ENCODE measurements at regions not wholly inside any gene's neighbourhood (a gene's known extent, or its start where the extent isn't known, plus 50 kb on each side); places are given as distances from the start of the nearest gene placed in this dataset.
"Not testable (repeated sequence)": the region's sequence is repeated elsewhere in the genome, so short reads cannot be mapped to it uniquely, and the experiment has no call there.

DNA sequence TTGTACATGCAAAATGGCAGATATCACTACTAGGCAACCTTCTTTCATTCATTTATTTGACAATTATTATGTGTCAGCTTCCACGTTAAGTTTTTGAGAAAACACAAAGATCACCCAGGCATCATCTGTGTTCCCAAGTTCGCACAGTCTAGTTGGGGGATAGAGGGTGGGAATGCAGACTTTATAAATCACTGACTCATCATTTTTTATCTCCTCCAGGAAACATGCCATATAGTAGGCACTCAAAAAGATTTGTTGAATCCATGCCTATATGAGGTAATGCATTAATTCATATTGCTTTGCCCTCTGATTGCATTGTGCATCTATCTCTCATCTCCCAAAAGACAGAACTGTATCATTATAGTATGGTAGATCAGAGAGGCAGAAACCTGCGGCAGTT, 196.8 kb upstream of the TOX3 start:
- intact Hi-C loops (cut with DNase I) = no loop called here
- 82% methylated on average over 3 of the region's 3 CpGs for WGBS
- no peaks in the 10 kb centered on the region for H3K36me3 ChIP-seq
- DNase-seq (ENCODE audit: extremely low spot score) = no peak
- TF ChIP-seq, protein P1, sequence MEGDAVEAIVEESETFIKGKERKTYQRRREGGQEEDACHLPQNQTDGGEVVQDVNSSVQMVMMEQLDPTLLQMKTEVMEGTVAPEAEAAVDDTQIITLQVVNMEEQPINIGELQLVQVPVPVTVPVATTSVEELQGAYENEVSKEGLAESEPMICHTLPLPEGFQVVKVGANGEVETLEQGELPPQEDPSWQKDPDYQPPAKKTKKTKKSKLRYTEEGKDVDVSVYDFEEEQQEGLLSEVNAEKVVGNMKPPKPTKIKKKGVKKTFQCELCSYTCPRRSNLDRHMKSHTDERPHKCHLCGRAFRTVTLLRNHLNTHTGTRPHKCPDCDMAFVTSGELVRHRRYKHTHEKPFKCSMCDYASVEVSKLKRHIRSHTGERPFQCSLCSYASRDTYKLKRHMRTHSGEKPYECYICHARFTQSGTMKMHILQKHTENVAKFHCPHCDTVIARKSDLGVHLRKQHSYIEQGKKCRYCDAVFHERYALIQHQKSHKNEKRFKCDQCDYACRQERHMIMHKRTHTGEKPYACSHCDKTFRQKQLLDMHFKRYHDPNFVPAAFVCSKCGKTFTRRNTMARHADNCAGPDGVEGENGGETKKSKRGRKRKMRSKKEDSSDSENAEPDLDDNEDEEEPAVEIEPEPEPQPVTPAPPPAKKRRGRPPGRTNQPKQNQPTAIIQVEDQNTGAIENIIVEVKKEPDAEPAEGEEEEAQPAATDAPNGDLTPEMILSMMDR (IDR thresholded peaks at IDR 0.05) = no peak
- peaks cover 0 to 7% (median 0%) of the 10 kb centered on the region in 4 donors for H3K27me3 ChIP-seq
- no peak overlapping the region for H3K4me3 ChIP-seq
- H3K9me3 ChIP-seq = peaks cover 0 to 5% (median 0%) of the 10 kb centered on the region in 4 donors
- H3K27ac ChIP-seq (replicated peaks in 1 of 4) = no peak overlapping the region
- H3K4me1 ChIP-seq = no peaks in the 10 kb centered on the region

DNA sequence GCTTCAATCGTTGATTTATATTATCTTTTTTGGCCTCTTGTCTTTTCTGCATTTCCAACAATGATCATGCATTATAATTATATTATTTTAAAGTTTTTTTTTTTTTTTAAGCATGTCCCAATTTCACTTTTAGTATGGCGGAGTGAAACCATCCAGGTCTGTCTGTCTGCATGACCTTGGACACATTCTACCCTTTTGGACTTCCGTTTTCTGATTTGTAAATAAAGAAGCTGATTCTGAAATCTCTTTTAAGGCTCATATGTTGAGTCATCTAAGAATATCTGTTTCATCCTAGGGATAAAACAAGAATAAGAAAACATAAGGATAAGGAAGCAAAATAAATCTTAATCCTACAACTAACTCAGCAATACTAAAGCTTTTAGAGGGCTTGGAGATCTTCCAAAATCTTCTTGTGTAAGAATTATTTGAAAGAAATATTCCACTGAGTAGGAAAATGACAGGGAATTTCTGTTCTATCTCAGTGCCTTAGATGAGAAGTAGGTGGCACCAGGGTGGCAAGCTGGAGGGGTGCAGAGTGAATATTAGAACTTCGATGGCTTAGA, 195.7 kb upstream of the TOX3 start:
- no peak for DNase-seq (ENCODE audit: extremely low spot score)
- intact Hi-C loops (cut with DNase I) = no loop called here
- Histone ChIP-seq H3K27me3 (peaks cover 0 to 7% (median 0%) of the 10 kb centered on the region in 4 donors), H3K27ac (replicated peaks in 1 of 4) (no peak overlapping the region), H3K9me3 (peaks cover 0 to 6% (median 0%) of the 10 kb centered on the region in 4 donors), H3K36me3 (no peaks in the 10 kb centered on the region), H3K4me1 (no peaks in the 10 kb centered on the region), H3K4me3 (no peak overlapping the region)
- TF ChIP-seq EP300 (IDR thresholded peaks at IDR 0.05) = no peak
- WGBS = 75% methylated on average over 4 of the region's 4 CpGs

DNA sequence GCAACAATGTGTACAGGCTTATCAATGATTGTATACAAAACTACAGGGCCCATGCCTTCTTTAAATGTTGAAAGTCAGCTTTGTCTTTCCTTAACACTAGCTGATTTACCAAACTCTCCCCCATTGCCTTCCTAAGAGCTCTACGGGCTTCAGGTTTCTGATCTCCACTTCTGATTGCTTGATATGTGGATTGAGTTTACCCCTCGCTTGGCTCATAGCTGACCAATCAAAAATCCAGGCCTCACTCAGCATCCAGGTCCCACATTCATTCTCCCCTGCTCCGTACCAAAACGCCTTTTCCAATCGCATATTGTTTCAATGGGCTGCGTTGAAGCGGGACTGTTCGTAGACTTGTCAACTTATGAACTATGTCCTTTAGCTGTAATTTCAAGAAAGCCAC, 195.1 kb upstream of the TOX3 start:
- H3K27ac ChIP-seq (replicated peaks in 1 of 4) = no peak overlapping the region
- DNase-seq (ENCODE audit: extremely low spot score) = no peak
- TF ChIP-seq POLR2A (IDR thresholded peaks at IDR 0.05; ENCODE audit: low read depth) (no peak), EP300 (IDR thresholded peaks at IDR 0.05) (no peak), POLR2AphosphoS5 (IDR thresholded peaks at IDR 0.05) (no peak)
- TF ChIP-seq, protein P1 (IDR thresholded peaks at IDR 0.05) = no peak
- no peaks in the 10 kb centered on the region for H3K36me3 ChIP-seq
- H3K4me3 ChIP-seq = no peak overlapping the region
- intact Hi-C loops (cut with DNase I) = no loop called here
- peaks cover 0 to 7% (median 0%) of the 10 kb centered on the region in 4 donors for H3K27me3 ChIP-seq
- H3K9me3 ChIP-seq = peaks cover 0 to 6% (median 0%) of the 10 kb centered on the region in 4 donors
- WGBS = 88% methylated on average over 8 of the region's 8 CpGs
- no peaks in the 10 kb centered on the region for H3K4me1 ChIP-seq

DNA sequence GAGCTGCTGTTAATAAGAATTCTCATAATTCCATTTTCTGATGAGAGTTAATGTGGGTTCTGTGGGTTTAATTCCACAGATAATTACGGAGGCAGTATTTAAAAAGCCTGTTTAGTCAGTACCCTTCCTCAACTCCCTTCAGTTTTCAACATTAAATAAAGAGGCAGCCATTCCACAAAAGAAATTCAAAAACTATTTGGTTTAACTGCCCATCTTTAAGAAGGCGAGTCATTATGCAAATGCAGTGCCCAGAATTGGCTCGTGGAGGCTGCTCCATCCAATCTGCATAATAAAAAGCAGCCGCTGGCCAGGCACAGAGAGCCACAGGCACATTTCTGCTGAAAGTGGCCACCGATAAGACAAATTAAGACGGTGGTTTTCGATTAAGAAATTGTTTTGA, 194.4 kb upstream of the TOX3 start:
- no peak for DNase-seq (ENCODE audit: extremely low spot score)
- no peak overlapping the region for H3K4me3 ChIP-seq
- no peaks in the 10 kb centered on the region for H3K36me3 ChIP-seq
- intact Hi-C loops (cut with DNase I) = no loop called here
- TF ChIP-seq EP300 (IDR thresholded peaks at IDR 0.05) (no peak), POLR2AphosphoS5 (IDR thresholded peaks at IDR 0.05) (no peak), POLR2A (IDR thresholded peaks at IDR 0.05; ENCODE audit: low read depth) (no peak)
- peaks cover 0 to 6% (median 0%) of the 10 kb centered on the region in 4 donors for H3K9me3 ChIP-seq
- WGBS = 51% methylated on average over 7 of the region's 7 CpGs
- H3K27ac ChIP-seq (replicated peaks in 1 of 4) = no peak overlapping the region
- H3K27me3 ChIP-seq = peaks cover 0 to 10% (median 0%) of the 10 kb centered on the region in 4 donors
- no peaks in the 10 kb centered on the region for H3K4me1 ChIP-seq

DNA sequence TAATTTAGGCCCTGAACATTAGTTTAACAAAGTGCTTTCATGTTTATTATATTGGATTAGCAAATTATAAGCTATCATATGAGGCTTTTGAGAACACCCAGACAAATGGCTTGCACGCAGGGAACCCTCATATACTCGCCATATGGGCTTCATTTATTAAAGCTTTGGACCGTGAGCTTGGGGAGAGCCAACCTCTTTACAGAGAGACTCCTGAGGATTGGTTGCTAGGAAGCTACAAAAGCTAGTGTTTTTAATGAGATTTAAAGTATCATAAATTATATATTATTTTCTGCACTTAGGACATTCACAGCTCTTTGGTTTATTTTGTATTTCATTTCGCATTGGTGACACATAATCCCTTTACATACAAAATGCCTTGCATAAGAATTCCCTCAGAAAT, 193.8 kb upstream of the TOX3 start:
- WGBS = 58% methylated on average over 4 of the region's 4 CpGs
- Histone ChIP-seq H3K4me3 (no peak overlapping the region), H3K4me1 (no peaks in the 10 kb centered on the region), H3K36me3 (no peaks in the 10 kb centered on the region), H3K9me3 (peaks cover 0 to 6% (median 0%) of the 10 kb centered on the region in 4 donors), H3K27ac (replicated peaks in 1 of 4) (no peak overlapping the region), H3K27me3 (peaks cover 0 to 16% (median 0%) of the 10 kb centered on the region in 4 donors)
- intact Hi-C loops (cut with DNase I) = no loop called here
- DNase-seq (ENCODE audit: extremely low spot score) = no peak
- TF ChIP-seq POLR2AphosphoS5 (IDR thresholded peaks at IDR 0.05) = no peak
- no peak for TF ChIP-seq EP300 (IDR thresholded peaks at IDR 0.05)
- TF ChIP-seq, protein P1 (IDR thresholded peaks at IDR 0.05) = no peak
- TF ChIP-seq POLR2A (IDR thresholded peaks at IDR 0.05; ENCODE audit: low read depth) = no peak

DNA sequence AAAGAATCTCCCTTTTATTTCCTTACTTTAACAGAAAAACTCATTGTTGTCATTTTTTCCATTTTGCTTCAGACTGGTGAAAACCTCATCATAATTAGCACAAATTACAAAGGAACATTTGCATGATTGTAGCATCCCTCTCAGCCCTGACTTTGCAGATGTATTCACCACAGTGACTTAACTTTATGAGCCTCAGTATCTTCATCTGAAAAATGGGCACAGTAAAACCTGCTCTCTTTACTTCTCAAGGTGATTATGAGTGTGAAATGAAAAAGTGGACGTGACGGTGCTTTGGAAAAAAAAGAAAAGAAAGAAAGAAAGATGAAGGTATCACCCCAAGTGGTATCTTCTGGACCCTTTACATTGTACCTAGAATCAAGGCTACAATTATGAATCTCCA, 193.4 kb upstream of the TOX3 start:
- no peak overlapping the region for H3K4me3 ChIP-seq
- WGBS = 81% methylated on average over 2 of the region's 2 CpGs
- TF ChIP-seq POLR2AphosphoS5 (IDR thresholded peaks at IDR 0.05) (no peak), POLR2A (IDR thresholded peaks at IDR 0.05; ENCODE audit: low read depth) (no peak), EP300 (IDR thresholded peaks at IDR 0.05) (no peak)
- TF ChIP-seq, protein P1 (IDR thresholded peaks at IDR 0.05) = no peak
- intact Hi-C loops (cut with DNase I) = no loop called here
- no peaks in the 10 kb centered on the region for H3K36me3 ChIP-seq
- DNase-seq (ENCODE audit: extremely low spot score) = no peak
- peaks cover 0 to 20% (median 0%) of the 10 kb centered on the region in 4 donors for H3K27me3 ChIP-seq
- H3K9me3 ChIP-seq = peaks cover 0 to 6% (median 0%) of the 10 kb centered on the region in 4 donors
- no peak overlapping the region for H3K27ac ChIP-seq (replicated peaks in 1 of 4)
- no peaks in the 10 kb centered on the region for H3K4me1 ChIP-seq

DNA sequence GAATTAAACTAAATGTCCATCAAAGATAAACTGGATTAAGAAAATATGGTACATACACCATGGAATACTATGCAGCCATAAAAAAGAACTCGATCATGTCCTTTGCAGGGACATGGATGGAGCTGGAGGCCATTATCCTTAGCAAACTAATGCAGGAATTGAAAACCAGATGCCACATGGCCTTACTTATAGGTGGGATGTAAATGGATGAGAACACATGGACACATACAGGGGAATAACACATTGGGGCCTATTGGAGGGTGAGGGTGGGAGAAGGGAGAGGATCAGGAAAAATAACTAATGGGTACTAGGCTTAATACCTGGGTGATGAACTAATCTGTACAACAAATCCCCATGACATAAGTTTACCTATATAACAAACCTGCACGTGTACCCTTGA, 192.0 kb upstream of the TOX3 start:
- intact Hi-C loops (cut with DNase I); H3K4me3 ChIP-seq; H3K27ac ChIP-seq (replicated peaks in 1 of 4); DNase-seq (ENCODE audit: extremely low spot score); H3K9me3 ChIP-seq; H3K36me3 ChIP-seq; H3K4me1 ChIP-seq: not testable (repeated sequence)
- H3K27me3 ChIP-seq = peaks cover 0 to 24% (median 0%) of the 10 kb centered on the region in 4 donors
- WGBS = 63% methylated on average over 2 of the region's 2 CpGs
